HG03025 (cell line): ENCODE measurements at regions not wholly inside any gene's neighbourhood (a gene's known extent, or its start where the extent isn't known, plus 50 kb on each side); places are given as distances from the start of the nearest gene placed in this dataset.
"Not testable (repeated sequence)": the region's sequence is repeated elsewhere in the genome, so short reads cannot be mapped to it uniquely, and the experiment has no call there.

ENCODE experiments used
- ATAC-seq: cut with Tn5 transposase; IDR thresholded peaks from one replicate; pipeline ENCODE4 v1.9.1; 2021; ENCODE audit warnings: mild to moderate bottlenecking, moderate library complexity; ENCODE audit not compliant: unreplicated experiment, low FRiP score

- ATAC-seq, result no peak
Measured at GRCh38 chr12:91651728-91652127, 469.1 kb upstream of the DCN start.

GRCh38 chr12:91643763-91644162 is 461.1 kb upstream of the DCN start:
- ATAC-seq, result no peak

- ATAC-seq, result no peak
Measured at GRCh38 chr12:91640021-91640420, 457.4 kb upstream of the DCN start.

- no peak for ATAC-seq
Measured at GRCh38 chr12:91639327-91639726, 456.7 kb upstream of the DCN start.

- no peak for ATAC-seq
Measured at GRCh38 chr12:91637789-91638624, 455.4 kb upstream of the DCN start.

- no peak for ATAC-seq
Measured at GRCh38 chr12:91636721-91637120, 454.1 kb upstream of the DCN start.

GRCh38 chr12:91634386-91634713 is 451.7 kb upstream of the DCN start:
- not testable (repeated sequence) for ATAC-seq

- ATAC-seq, result no peak
Measured at GRCh38 chr12:91633734-91634357, 451.2 kb upstream of the DCN start.

GRCh38 chr12:91633206-91633605 is 450.6 kb upstream of the DCN start:
- ATAC-seq, result no peak

GRCh38 chr12:91632042-91632786 is 449.6 kb upstream of the DCN start:
- no peak for ATAC-seq

GRCh38 chr12:91630596-91631293 is 448.1 kb upstream of the DCN start:
- ATAC-seq, result no peak

GRCh38 chr12:91630083-91630482 is 447.5 kb upstream of the DCN start:
- ATAC-seq, result no peak

- ATAC-seq, result no peak
Measured at GRCh38 chr12:91629440-91629839, 446.8 kb upstream of the DCN start.

- ATAC-seq, result no peak
Measured at GRCh38 chr12:91628656-91629055, 446.0 kb upstream of the DCN start.

- ATAC-seq, result no peak
Measured at GRCh38 chr12:91627225-91627624, 444.6 kb upstream of the DCN start.

GRCh38 chr12:91622981-91623380 is 440.4 kb upstream of the DCN start:
- ATAC-seq, result no peak

GRCh38 chr12:91622037-91622436 is 439.4 kb upstream of the DCN start:
- ATAC-seq, result no peak

- ATAC-seq, result no peak
Measured at GRCh38 chr12:91620992-91621391, 438.4 kb upstream of the DCN start.

- ATAC-seq, result no peak
Measured at GRCh38 chr12:91620422-91620821, 437.8 kb upstream of the DCN start.

GRCh38 chr12:91618281-91618680 is 435.7 kb upstream of the DCN start:
- no peak for ATAC-seq

- ATAC-seq, result no peak
Measured at GRCh38 chr12:91617818-91618217, 435.2 kb upstream of the DCN start.
